Ishikawa (cell line): ENCODE measurements at regions not wholly inside any gene's neighbourhood (a gene's known extent, or its start where the extent isn't known, plus 50 kb on each side); places are given as distances from the start of the nearest gene placed in this dataset.

Source experiments
- CEBPB ChIP-seq: IDR thresholded peaks from 2 replicates; pipeline ENCODE4 v1.6.1; 2012
- EP300 ChIP-seq: IDR thresholded peaks from 2 replicates; pipeline ENCODE4 v1.6.1; 2012; ENCODE audit warnings: borderline replicate concordance
- MAX ChIP-seq: IDR thresholded peaks from 2 replicates; pipeline ENCODE4 v1.6.1; 2012
- TAF1 ChIP-seq: IDR thresholded peaks from 2 replicates; pipeline ENCODE4 v1.6.1; 2012; ENCODE audit warnings: low read depth, mild to moderate bottlenecking
- TCF12 ChIP-seq: IDR thresholded peaks from 2 replicates; pipeline ENCODE4 v1.6.1; 2012; ENCODE audit warnings: low read depth
- TF ChIP-seq, protein P1 (sequence below): IDR thresholded peaks from 2 replicates; pipeline ENCODE4 v1.6.1; 2012; ENCODE audit warnings: low read depth, mild to moderate bottlenecking

GRCh38 chr11:123250892-123251656 is 56.0 kb upstream of the CLMP start:
- TF ChIP-seq MAX = no peak
- no peak for TF ChIP-seq TAF1
- TF ChIP-seq, protein P1, sequence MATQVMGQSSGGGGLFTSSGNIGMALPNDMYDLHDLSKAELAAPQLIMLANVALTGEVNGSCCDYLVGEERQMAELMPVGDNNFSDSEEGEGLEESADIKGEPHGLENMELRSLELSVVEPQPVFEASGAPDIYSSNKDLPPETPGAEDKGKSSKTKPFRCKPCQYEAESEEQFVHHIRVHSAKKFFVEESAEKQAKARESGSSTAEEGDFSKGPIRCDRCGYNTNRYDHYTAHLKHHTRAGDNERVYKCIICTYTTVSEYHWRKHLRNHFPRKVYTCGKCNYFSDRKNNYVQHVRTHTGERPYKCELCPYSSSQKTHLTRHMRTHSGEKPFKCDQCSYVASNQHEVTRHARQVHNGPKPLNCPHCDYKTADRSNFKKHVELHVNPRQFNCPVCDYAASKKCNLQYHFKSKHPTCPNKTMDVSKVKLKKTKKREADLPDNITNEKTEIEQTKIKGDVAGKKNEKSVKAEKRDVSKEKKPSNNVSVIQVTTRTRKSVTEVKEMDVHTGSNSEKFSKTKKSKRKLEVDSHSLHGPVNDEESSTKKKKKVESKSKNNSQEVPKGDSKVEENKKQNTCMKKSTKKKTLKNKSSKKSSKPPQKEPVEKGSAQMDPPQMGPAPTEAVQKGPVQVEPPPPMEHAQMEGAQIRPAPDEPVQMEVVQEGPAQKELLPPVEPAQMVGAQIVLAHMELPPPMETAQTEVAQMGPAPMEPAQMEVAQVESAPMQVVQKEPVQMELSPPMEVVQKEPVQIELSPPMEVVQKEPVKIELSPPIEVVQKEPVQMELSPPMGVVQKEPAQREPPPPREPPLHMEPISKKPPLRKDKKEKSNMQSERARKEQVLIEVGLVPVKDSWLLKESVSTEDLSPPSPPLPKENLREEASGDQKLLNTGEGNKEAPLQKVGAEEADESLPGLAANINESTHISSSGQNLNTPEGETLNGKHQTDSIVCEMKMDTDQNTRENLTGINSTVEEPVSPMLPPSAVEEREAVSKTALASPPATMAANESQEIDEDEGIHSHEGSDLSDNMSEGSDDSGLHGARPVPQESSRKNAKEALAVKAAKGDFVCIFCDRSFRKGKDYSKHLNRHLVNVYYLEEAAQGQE = no peak
- TF ChIP-seq TCF12 = no peak
- TF ChIP-seq EP300 = no peak
- no peak for TF ChIP-seq CEBPB
